ENCODE measurements at regions not wholly inside any gene's neighbourhood (a gene's known extent, or its start where the extent isn't known, plus 50 kb on each side); places are given as distances from the start of the nearest gene placed in this dataset.

DNA sequence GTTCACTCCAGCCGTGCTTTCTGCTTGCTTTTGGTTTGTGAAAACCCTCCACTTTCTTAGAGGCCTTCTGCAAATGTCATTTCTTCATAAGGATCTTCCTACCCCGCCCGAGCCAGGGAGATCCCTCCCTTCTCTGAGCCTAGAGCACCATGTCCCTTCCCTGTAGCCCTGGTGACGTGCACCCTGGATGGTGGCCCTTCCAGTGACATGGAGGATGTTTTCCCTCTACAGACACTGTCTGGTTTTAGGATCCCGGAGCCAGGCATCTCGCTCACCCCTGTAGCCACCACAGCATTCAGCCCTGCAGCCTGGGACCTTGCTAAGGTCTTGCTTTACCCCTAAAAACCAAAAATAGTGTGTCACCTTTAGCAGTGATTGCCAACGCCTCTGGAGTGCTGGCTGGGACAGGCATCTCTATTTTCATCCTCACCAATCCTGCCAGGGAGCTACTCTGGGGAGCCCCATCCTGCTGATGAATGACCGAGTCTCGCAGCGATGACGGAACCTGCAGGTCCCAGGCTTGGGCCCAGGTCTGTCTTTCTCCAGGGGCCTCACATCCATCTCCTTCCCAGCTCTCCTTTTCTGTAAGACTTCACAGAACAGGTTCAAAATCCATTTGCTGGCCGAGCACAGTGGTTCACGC lies 394.1 kb upstream of the TNRC6C start:
- TF ChIP-seq POLR2AphosphoS5 (IDR thresholded peaks at IDR 0.05) (no peak), EP300 (IDR thresholded peaks at IDR 0.05) (no peak), POLR2A (IDR thresholded peaks at IDR 0.05) (no peak)
- TF ChIP-seq, protein P1, sequence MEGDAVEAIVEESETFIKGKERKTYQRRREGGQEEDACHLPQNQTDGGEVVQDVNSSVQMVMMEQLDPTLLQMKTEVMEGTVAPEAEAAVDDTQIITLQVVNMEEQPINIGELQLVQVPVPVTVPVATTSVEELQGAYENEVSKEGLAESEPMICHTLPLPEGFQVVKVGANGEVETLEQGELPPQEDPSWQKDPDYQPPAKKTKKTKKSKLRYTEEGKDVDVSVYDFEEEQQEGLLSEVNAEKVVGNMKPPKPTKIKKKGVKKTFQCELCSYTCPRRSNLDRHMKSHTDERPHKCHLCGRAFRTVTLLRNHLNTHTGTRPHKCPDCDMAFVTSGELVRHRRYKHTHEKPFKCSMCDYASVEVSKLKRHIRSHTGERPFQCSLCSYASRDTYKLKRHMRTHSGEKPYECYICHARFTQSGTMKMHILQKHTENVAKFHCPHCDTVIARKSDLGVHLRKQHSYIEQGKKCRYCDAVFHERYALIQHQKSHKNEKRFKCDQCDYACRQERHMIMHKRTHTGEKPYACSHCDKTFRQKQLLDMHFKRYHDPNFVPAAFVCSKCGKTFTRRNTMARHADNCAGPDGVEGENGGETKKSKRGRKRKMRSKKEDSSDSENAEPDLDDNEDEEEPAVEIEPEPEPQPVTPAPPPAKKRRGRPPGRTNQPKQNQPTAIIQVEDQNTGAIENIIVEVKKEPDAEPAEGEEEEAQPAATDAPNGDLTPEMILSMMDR (IDR thresholded peaks at IDR 0.05): no peak
- 89 to 92% (median 90%) methylated on average over 13 of the region's 13 CpGs for WGBS, 5 donors
- DNase-seq: no peak
- Histone ChIP-seq H3K27ac (no peak overlapping the region), H3K4me3 (no peak overlapping the region), H3K36me3 (no peaks in the 10 kb centered on the region), H3K4me1 (no peaks in the 10 kb centered on the region), H3K9me3 (no peaks in the 10 kb centered on the region), H3K27me3 (no peaks in the 10 kb centered on the region)
- intact Hi-C loops (cut with DNase I; ENCODE audit: low total_unique reads): no loop called here

DNA sequence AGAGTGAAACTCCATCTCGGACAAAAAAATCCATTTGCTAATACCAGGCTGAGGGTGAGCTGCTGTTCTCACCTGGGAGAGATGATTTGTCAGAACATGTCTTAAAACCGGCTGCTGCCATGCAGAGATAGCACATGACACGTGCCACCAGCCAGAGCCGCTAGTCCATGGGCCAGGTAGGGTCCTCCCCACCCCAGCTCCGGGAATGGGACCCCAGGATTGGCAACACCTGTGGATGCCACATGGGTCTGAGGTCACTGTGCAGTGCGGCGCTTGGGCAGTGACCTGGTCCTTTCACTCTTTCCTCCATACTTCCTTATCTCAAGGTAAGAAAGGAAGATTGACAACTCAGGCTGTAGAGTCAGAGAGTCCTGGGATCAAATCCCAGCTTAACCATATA lies 393.3 kb upstream of the TNRC6C start:
- peaks cover 0 to 5% (median 3%) of the 10 kb centered on the region in 3 donors for H3K27me3 ChIP-seq
- H3K4me3 ChIP-seq: no peak overlapping the region
- H3K9me3 ChIP-seq: no peaks in the 10 kb centered on the region
- no peak for DNase-seq
- TF ChIP-seq POLR2AphosphoS5 (IDR thresholded peaks at IDR 0.05): no peak
- TF ChIP-seq, protein P1 (IDR thresholded peaks at IDR 0.05): no peak
- no peak for TF ChIP-seq EP300 (IDR thresholded peaks at IDR 0.05)
- no peak for TF ChIP-seq POLR2A (IDR thresholded peaks at IDR 0.05)
- intact Hi-C loops (cut with DNase I; ENCODE audit: low total_unique reads): no loop called here
- no peak overlapping the region for H3K27ac ChIP-seq
- no peaks in the 10 kb centered on the region for H3K4me1 ChIP-seq
- H3K36me3 ChIP-seq: no peaks in the 10 kb centered on the region
- WGBS, 5 donors: 76 to 94% (median 87%) methylated on average over 7 of the region's 7 CpGs

DNA sequence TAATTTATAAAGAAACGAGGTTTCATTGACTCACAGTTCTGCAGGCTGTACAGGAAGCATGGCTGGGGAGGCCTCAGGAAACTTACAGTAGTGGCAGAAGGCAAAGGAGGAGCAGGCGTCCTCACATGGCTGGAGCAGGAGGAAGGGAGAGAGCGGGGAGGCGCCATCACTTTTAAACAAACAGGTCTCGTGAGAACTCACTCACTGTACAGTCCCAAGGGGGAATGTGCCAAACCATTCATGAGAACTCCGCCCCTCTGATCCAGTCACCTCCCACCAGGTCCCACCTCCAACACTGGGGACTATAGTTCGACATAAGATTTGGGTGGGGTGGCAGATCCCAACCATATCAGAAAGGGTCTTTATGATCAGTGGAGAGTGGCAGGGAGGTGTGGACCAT lies 392.4 kb upstream of the TNRC6C start:
- intact Hi-C loops (cut with DNase I; ENCODE audit: low total_unique reads): no loop called here
- DNase-seq: no peak
- Histone ChIP-seq H3K27me3 (peaks cover 0 to 15% (median 8%) of the 10 kb centered on the region in 3 donors), H3K4me1 (peaks cover 0 to 5% (median under 1%) of the 10 kb centered on the region in 4 donors), H3K4me3 (no peak overlapping the region), H3K36me3 (no peaks in the 10 kb centered on the region), H3K9me3 (no peaks in the 10 kb centered on the region), H3K27ac (no peak overlapping the region)
- WGBS, 5 donors: 68 to 78% (median 69%) methylated on average over 7 of the region's 7 CpGs
- TF ChIP-seq POLR2AphosphoS5 (IDR thresholded peaks at IDR 0.05) (no peak), POLR2A (IDR thresholded peaks at IDR 0.05) (no peak), EP300 (IDR thresholded peaks at IDR 0.05) (no peak)
- TF ChIP-seq, protein P1 (IDR thresholded peaks at IDR 0.05): no peak

DNA sequence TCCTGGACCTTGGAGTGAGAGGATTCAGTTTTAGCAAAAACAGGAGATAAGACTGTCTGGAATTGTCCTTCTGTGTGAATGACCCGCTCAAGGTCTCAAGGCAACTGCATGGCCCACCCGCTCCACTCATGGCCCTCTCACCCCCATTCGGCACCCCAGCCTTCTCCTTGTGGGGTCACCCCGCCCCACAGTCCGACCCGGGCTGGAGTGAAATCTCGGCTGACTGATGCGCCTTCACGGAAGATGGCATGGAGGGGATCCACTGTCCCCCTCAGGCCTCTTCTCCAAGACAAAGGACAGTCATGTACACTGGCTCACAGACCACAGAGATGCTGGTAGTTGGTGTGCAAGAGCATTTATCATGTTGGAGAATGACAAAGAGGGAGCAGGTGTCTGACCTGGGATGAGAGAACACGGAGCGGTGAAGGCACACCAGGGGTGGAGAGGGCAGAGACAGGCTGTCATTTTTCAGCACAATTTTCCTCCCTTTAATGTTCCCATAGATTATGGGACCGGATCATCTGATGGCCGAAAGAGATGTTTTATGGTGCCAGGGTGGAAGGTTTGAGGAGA lies 391.9 kb upstream of the TNRC6C start:
- Histone ChIP-seq H3K27ac (no peak overlapping the region), H3K9me3 (no peaks in the 10 kb centered on the region), H3K4me3 (no peak overlapping the region), H3K36me3 (no peaks in the 10 kb centered on the region), H3K27me3 (peaks cover 0 to 20% (median 13%) of the 10 kb centered on the region in 3 donors), H3K4me1 (peaks cover 5 to 10% (median 6%) of the 10 kb centered on the region in 4 donors)
- intact Hi-C loops (cut with DNase I; ENCODE audit: low total_unique reads): no loop called here
- no peak for DNase-seq
- WGBS, 5 donors: 90 to 94% (median 92%) methylated on average over 13 of the region's 13 CpGs
- TF ChIP-seq, protein P1 (IDR thresholded peaks at IDR 0.05): no peak
- no peak for TF ChIP-seq POLR2AphosphoS5 (IDR thresholded peaks at IDR 0.05)

All from stomach (tissue), 8 donors.